ENCODE measurements at regions not wholly inside any gene's neighbourhood (a gene's known extent, or its start where the extent isn't known, plus 50 kb on each side); places are given as distances from the start of the nearest gene placed in this dataset.
"Not testable (repeated sequence)": the region's sequence is repeated elsewhere in the genome, so short reads cannot be mapped to it uniquely, and the experiment has no call there.

- no peak for DNase-seq
Measured at GRCh38 chr9:90457386-90458190, 185.0 kb downstream of the DIRAS2 start.

DNA sequence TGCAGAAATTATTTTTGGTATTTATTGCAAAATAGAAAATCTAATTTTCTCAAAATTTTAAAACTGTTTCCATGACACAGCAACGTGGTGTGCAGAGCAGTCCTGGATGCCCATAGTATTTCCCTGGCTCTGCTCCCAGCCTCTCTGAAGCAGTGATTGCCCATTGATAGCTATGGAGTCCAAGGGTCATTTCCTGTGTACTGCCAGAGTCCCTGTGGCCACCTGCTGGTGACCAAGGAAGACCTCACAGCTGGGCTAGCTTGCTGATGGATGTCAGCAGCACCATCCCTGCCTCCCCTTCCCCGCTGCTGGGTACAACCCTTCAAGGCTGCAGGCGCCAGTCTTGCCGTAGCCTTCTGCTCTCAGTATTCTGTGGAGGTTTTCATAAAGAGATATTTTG is 184.1 kb downstream of the DIRAS2 start:
- DNase-seq: no peak

GRCh38 chr9:90459321-90459720 is 183.3 kb downstream of the DIRAS2 start:
- DNase-seq: no peak

DNA sequence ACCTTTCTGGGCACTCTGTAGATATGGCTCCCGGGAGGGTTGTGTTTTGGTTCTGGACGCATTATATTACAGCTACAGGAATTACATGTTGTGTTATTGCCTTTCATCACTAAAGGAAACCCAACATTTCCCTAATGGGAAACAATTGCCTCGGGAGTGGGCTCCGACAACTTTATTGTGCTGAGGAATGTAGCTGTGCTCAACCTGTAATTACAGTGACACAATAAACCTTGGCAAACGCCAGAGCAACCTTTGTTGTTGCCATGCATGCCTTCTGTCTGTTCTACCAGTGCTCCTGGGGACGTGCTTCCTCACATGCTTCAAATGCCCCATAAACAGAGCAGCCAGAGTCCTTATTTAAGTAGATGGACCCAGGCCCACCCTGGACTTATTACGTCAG is 182.4 kb downstream of the DIRAS2 start:
- no peak for DNase-seq

- no peak for DNase-seq
Measured at GRCh38 chr9:90464978-90465377, 177.6 kb downstream of the DIRAS2 start.

DNA sequence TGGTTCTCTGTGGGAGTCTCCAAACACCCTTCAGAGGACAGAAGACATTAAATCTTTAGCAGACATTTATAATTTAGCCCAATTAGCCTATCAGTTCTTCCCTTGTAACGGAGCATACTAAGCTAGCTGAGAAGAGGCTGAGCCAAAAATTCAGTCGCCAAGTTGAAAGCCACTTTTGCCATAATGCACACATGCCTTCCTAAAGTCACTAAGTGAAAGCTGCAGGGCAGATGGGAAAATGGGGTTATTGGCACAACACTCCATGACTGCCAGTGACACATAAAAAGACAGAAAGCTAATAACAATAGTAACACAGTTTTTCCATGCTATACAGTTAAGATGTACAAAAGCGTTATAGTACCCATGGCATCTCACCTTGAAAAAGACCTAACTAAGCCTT is 176.2 kb downstream of the DIRAS2 start:
- no peak for DNase-seq

GRCh38 chr9:90469435-90469834 is 173.2 kb downstream of the DIRAS2 start:
- DNase-seq: no peak

GRCh38 chr9:90469865-90470387 is 172.7 kb downstream of the DIRAS2 start:
- DNase-seq: no peak

DNA sequence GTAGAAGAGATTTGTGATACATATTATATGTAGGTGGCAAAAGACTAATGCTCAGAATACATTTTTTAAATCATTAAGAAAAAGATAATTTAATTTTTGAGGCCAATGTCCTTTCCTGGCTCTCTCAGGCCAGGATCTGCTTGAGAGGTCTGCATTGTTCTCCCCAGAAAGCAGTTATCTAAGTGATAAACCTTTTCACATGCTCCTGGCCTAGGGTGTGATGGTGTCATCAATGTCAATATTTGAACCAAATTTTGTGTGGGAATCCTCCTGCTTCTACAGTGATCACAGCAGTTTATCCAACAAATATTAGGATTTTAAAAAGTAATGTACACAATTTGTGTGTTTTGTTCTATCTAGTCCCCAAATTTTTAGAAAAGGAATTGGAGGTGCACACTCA is 166.6 kb downstream of the DIRAS2 start:
- DNase-seq: no peak

DNA sequence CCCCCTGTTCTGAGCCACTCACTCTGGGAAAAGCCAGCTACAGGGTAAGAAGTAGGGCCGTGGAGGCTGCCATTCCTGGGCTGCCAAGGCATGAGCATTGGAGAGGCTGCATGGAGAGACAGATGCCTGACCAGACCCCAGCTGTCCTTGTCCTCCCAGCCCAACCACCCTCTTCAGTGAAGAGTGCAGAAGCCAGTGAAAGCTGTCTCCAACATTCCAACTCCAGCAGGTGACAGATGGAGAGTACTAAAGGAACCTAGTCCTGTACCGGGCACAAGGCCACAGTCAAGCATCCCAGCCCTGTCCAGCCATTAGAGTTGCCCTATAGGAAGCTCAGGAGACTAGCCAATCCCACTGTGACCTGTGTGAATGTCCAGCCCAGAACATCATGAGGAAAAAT is 165.1 kb downstream of the DIRAS2 start:
- DNase-seq: no peak

DNA sequence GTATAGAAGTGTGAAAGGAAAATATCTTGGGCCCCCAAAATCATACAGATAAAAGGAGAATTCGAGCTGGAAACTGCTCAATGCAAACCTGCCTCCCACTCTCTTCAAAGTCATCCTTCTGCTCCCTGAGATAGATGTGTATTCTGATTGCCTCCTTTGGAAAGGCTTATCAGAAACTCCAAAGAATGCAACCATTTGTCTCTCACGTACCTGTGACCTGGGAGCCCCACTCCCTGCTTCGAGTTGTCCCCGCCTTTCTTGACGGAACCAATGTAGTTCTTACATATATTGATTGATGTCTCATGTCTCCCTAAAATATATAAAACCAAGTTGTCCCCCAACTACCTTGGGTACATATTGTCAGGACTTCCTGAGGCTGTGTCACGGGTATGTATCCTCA is 163.8 kb downstream of the DIRAS2 start:
- no peak for DNase-seq

DNA sequence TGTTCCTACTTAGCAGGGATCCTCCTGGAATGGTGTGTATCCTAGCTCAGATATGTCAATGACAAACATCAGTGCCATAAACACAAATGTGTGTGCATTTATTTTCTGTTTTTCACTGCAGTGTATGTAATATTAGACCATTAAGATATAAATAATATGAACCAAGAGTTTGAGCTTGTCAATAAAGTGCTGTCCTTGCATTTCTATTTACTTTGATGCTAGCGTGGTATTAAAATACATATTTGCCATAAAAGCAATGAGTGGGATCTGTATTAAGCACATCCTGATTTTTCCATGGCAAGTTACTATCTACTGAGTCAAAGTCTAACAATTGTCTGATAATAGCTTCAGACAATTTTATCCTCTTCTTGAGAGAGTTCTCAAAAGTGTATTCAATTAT is 157.6 kb downstream of the DIRAS2 start:
- DNase-seq: no peak

GRCh38 chr9:90489066-90489465 is 153.6 kb downstream of the DIRAS2 start:
- no peak for DNase-seq

GRCh38 chr9:90499761-90500160 is 142.9 kb downstream of the DIRAS2 start:
- DNase-seq: no peak

GRCh38 chr9:90502134-90502533 is 140.5 kb downstream of the DIRAS2 start:
- DNase-seq: no peak

DNA sequence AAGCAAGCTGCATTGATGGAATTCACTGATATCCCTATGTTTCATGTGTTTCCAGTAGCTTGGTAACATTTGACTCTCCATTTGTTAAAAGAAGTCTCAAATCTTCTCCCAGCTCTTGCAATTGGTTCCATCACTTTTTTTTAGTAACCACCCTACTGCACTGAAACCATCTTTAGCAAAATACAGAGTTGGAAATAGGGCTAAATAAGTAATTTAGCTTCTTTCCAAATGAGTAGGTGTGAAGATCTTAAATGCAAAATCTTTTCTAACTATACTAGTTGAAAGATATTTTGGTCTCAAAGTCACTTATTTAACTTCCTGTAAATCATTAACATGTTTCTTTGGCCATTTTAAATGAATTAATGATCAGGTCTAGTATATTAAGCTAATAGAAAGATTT is 138.1 kb downstream of the DIRAS2 start:
- no peak for DNase-seq

DNA sequence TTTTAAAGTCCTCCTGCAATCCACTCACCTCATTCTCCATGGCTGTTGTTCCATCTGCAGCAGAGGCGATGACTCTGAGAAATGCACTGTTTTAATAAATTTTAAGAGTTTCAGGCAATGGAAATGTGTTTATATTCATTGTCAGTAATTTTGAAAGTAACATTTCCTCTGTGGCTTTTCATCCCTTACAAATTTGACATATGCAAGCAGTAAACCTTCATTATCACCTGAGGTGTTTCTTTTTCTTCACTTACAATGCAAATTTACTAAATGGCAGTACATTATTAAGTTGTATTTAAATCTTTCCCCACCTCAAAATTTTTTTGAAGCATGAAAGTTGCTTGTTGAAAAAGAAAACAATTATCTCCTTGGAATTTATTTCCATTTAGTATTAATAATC is 136.9 kb downstream of the DIRAS2 start:
- no peak for DNase-seq

DNA sequence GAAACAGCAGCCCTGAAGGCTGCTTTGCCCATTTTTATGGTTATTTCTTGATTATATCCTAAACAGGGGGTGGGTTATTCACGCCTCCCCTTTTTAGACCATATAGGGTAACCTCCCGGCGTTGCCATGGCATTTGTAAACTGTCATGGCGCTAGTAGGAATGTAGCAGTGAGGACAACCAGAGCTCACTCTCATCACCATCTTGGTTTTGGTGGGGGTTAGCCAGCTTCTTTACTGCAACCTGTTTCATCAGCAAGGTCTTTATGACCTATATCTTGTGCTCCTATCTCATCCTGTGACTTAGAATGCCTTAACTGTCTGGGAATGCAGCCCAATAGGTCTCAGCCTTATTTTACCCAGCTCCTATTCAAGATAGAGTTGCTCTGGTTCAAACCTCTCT is 136.2 kb downstream of the DIRAS2 start:
- not testable (repeated sequence) for DNase-seq

GRCh38 chr9:90507621-90508020 is 135.0 kb downstream of the DIRAS2 start:
- no peak for DNase-seq

DNA sequence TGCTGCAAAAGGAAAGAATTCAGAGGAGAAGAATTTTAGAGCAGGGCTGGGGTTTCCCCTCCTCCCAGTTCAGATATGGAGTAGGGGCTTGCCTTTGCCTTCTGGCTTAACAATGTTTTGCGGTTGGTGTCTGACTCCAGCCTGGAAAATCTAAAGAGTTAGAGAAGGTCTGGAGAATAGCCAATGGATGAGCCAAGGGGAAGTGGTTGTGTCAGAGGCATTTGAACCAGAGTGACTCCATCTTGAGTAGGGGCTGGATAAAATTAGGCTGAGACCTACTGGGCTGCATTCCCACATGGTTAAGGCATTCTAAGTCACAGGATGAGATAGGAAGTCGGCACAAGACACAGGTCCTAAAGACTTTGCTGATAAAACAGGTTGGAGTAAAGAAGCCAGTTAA is 133.7 kb downstream of the DIRAS2 start:
- no peak for DNase-seq

GRCh38 chr9:90511711-90512110 is 130.9 kb downstream of the DIRAS2 start:
- DNase-seq: no peak

DNA sequence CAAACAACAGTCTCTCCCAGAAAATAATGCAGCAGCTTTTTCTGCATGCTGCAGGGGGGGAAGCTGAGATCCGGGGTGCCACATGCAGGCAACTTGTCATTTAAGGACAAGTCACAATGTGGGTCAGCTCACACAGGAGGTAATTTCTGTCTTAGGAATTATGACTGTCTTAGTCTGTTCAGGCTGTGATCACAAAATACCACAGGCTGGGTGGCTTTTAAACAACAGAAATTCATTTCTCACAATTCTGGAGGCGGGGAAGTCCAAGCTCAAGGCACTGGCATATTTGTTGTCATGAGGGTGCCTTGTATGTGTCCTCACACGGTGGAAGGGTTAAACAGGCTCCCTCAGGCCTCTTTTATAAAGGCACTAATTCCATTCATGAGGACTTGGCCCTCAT is 127.7 kb downstream of the DIRAS2 start:
- DNase-seq: no peak

- no peak for DNase-seq
Measured at GRCh38 chr9:90515510-90515909, 127.1 kb downstream of the DIRAS2 start.

- no peak for DNase-seq
Measured at GRCh38 chr9:90517103-90517502, 125.5 kb downstream of the DIRAS2 start.
